GM12878 (cell line): ENCODE measurements at regions not wholly inside any gene's neighbourhood (a gene's known extent, or its start where the extent isn't known, plus 50 kb on each side); places are given as distances from the start of the nearest gene placed in this dataset.

Experiments used
- BACH1 ChIP-seq: fragments of 450-650 bp; IDR thresholded peaks from 2 replicates; pipeline ENCODE4 v1.6.1; 2017; ENCODE audit warnings: mild to moderate bottlenecking, borderline replicate concordance
- CHD2 ChIP-seq: IDR thresholded peaks from 2 replicates; pipeline ENCODE4 v1.6.1; 2011; ENCODE audit warnings: low read depth, low read length, improper control_type of control experiment, borderline replicate concordance
- CREM ChIP-seq: IDR thresholded peaks from 2 replicates; pipeline ENCODE4 v1.6.1; 2014; ENCODE audit warnings: antibody characterized with exemption, low read depth
- EED ChIP-seq: sonication (generic); IDR thresholded peaks from 2 replicates; pipeline ENCODE4 v1.6.1; 2016; ENCODE audit warnings: antibody characterized with exemption, low read depth
- IRF4 ChIP-seq: IDR thresholded peaks from 2 replicates; pipeline ENCODE4 v1.6.1; 2011; ENCODE audit warnings: low read depth, low read length
- KAT2A ChIP-seq: conservative IDR thresholded peaks from 2 replicates; pipeline ENCODE4 v1.6.1; 2011; ENCODE audit warnings: low read depth, low read length; ENCODE audit not compliant: control insufficient read depth
- NFYA ChIP-seq: IDR thresholded peaks from 2 replicates; pipeline ENCODE4 v1.6.1; 2011; ENCODE audit warnings: low read depth, mild to moderate bottlenecking, low read length, improper control_type of control experiment, borderline replicate concordance
- NR2C2 ChIP-seq: IDR thresholded peaks from 2 replicates; pipeline ENCODE4 v1.6.1; 2011; ENCODE audit warnings: borderline replicate concordance, low read depth; ENCODE audit not compliant: control insufficient read depth, insufficient read length
- PAX5 ChIP-seq: IDR thresholded peaks from 2 replicates; pipeline ENCODE4 v1.6.1; 2011; ENCODE audit warnings: low read depth, low read length, borderline replicate concordance
- RAD21 ChIP-seq: IDR thresholded peaks from 2 replicates; pipeline ENCODE4 v1.6.1; 2011; ENCODE audit warnings: mild to moderate bottlenecking, low read depth, low read length, moderate library complexity; ENCODE audit not compliant: insufficient read depth
- TAF1 ChIP-seq: IDR thresholded peaks from 2 replicates; pipeline ENCODE4 v1.6.1; 2011; ENCODE audit warnings: mild to moderate bottlenecking, low read depth, low read length, borderline replicate concordance
- TARDBP ChIP-seq: IDR thresholded peaks from 2 replicates; pipeline ENCODE4 v1.6.1; 2016; ENCODE audit warnings: borderline replicate concordance
- TCF3 ChIP-seq: IDR thresholded peaks from 2 replicates; pipeline ENCODE4 v1.6.1; 2012; ENCODE audit warnings: low read depth, mild to moderate bottlenecking, low read length, borderline replicate concordance; ENCODE audit not compliant: insufficient read depth
- TCF7 ChIP-seq: IDR thresholded peaks from 2 replicates; pipeline ENCODE4 v1.6.1; 2014; ENCODE audit warnings: antibody characterized with exemption, borderline replicate concordance
- ZNF274 ChIP-seq: IDR thresholded peaks from one replicate; pipeline ENCODE4 v1.8.0; 2011; ENCODE audit not compliant: insufficient read length, insufficient read depth
- TF ChIP-seq, protein P1 (sequence below): IDR thresholded peaks from 2 replicates; pipeline ENCODE4 v1.6.1; 2011; ENCODE audit warnings: mild to moderate bottlenecking, low read depth, low read length, moderate library complexity; ENCODE audit not compliant: insufficient replicate concordance
- TF ChIP-seq, protein P2 (sequence below): fragments of 450-650 bp; IDR thresholded peaks from 2 replicates; pipeline ENCODE4 v1.6.1; 2017; ENCODE audit warnings: mild to moderate bottlenecking
- TF ChIP-seq, protein P3 (sequence below): IDR thresholded peaks from 2 replicates; pipeline ENCODE4 v1.6.1; 2012; ENCODE audit warnings: low read length, inconsistent platforms
- TF ChIP-seq, protein P4 (sequence below), 3 experiments: IDR thresholded peaks in 2 of 3; conservative IDR thresholded peaks in 1 of 3; 2 replicates each; pipeline ENCODE4 v1.5.1; 2011; ENCODE audit warnings: low read depth in 3 of 3, low read length in 3 of 3, mild to moderate bottlenecking in 3 of 3, control low read depth in 2 of 3, moderate library complexity in 2 of 3, inconsistent platforms in 1 of 3, mixed read lengths in 1 of 3; ENCODE audit not compliant: control insufficient read depth in 2 of 3, insufficient read depth in 1 of 3; ENCODE audit errors: extremely low read depth in 1 of 3

DNA sequence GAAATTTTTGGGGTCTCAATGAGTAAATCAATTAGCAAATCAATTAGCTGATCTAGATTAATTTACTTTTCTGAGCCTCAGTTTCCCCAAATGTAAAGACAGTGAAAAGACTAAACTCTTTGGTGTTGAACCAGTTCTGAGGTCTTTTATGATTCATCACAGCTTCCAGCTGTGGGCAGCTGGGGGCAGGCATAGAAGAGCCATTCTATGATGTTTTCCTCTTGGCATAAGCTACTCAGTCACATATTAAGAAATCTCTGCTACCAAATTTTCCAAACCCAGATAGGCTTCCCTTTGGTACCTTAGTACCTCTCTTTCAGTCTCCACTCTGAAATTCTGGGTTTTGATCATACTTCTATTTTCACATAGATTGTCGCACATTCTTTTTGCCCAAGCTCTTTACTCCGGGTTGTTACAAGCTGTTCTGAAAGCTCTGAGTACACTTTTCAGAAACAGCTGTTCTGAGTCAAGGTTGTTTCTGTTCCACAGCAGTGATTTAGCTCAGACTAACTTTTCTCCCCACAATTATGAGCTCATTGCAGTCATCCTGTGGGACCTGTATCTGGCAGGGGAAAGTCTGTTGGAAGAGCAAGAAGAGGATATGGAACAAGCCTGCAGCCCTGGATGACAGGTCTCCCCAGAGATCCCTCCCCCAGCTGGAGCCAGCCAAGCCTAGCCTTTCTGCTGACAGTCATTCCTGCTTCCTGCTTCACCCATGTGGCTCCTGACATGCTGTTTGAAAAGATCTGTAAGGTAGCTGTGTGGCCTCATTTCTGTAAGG is 599.6 kb upstream of the GHITM start (continued):
- TF ChIP-seq KAT2A, result no peak
- TF ChIP-seq TARDBP, result no peak
- TF ChIP-seq EED, result peak; percentile 98
- peak; percentile 15; the same call in 1 of the 2 replicates for TF ChIP-seq RAD21
- TF ChIP-seq, protein P1, sequence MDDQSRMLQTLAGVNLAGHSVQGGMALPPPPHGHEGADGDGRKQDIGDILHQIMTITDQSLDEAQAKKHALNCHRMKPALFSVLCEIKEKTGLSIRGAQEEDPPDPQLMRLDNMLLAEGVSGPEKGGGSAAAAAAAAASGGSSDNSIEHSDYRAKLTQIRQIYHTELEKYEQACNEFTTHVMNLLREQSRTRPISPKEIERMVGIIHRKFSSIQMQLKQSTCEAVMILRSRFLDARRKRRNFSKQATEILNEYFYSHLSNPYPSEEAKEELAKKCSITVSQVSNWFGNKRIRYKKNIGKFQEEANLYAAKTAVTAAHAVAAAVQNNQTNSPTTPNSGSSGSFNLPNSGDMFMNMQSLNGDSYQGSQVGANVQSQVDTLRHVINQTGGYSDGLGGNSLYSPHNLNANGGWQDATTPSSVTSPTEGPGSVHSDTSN, result no peak
- TF ChIP-seq, protein P2, sequence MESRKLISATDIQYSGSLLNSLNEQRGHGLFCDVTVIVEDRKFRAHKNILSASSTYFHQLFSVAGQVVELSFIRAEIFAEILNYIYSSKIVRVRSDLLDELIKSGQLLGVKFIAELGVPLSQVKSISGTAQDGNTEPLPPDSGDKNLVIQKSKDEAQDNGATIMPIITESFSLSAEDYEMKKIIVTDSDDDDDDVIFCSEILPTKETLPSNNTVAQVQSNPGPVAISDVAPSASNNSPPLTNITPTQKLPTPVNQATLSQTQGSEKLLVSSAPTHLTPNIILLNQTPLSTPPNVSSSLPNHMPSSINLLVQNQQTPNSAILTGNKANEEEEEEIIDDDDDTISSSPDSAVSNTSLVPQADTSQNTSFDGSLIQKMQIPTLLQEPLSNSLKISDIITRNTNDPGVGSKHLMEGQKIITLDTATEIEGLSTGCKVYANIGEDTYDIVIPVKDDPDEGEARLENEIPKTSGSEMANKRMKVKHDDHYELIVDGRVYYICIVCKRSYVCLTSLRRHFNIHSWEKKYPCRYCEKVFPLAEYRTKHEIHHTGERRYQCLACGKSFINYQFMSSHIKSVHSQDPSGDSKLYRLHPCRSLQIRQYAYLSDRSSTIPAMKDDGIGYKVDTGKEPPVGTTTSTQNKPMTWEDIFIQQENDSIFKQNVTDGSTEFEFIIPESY, result no peak
- no peak for TF ChIP-seq BACH1
- TF ChIP-seq CHD2, result no peak
- TF ChIP-seq, protein P3, sequence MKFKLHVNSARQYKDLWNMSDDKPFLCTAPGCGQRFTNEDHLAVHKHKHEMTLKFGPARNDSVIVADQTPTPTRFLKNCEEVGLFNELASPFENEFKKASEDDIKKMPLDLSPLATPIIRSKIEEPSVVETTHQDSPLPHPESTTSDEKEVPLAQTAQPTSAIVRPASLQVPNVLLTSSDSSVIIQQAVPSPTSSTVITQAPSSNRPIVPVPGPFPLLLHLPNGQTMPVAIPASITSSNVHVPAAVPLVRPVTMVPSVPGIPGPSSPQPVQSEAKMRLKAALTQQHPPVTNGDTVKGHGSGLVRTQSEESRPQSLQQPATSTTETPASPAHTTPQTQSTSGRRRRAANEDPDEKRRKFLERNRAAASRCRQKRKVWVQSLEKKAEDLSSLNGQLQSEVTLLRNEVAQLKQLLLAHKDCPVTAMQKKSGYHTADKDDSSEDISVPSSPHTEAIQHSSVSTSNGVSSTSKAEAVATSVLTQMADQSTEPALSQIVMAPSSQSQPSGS, result peak; percentile 61
- no peak for TF ChIP-seq ZNF274
- peak; percentile 66; the same call in 1 of the 2 replicates for TF ChIP-seq TCF3
- peak; percentile 52; the same call in 1 of the 2 replicates for TF ChIP-seq CREM
- TF ChIP-seq PAX5, result peak; percentile 86; the same call in 1 of the 2 replicates
- TF ChIP-seq TCF7, result 0 out of 2 replicates have a peak, but pooled peaks have one; percentile 20
- no peak for TF ChIP-seq IRF4
- no peak for TF ChIP-seq TAF1
- TF ChIP-seq, protein P4, sequence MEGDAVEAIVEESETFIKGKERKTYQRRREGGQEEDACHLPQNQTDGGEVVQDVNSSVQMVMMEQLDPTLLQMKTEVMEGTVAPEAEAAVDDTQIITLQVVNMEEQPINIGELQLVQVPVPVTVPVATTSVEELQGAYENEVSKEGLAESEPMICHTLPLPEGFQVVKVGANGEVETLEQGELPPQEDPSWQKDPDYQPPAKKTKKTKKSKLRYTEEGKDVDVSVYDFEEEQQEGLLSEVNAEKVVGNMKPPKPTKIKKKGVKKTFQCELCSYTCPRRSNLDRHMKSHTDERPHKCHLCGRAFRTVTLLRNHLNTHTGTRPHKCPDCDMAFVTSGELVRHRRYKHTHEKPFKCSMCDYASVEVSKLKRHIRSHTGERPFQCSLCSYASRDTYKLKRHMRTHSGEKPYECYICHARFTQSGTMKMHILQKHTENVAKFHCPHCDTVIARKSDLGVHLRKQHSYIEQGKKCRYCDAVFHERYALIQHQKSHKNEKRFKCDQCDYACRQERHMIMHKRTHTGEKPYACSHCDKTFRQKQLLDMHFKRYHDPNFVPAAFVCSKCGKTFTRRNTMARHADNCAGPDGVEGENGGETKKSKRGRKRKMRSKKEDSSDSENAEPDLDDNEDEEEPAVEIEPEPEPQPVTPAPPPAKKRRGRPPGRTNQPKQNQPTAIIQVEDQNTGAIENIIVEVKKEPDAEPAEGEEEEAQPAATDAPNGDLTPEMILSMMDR (IDR thresholded peaks at IDR 0.05 in 2 of 3, conservative IDR thresholded peaks at IDR 0.05 in 1 of 3; ENCODE audit: control insufficient read depth in 2 of 3, extremely low read depth in 1 of 3, insufficient read depth in 1 of 3, low read depth in 3 of 3, low read length in 3 of 3), result no peak
- no peak for TF ChIP-seq NR2C2
- TF ChIP-seq NFYA, result no peak
